Thoracic aorta (tissue), 2 donors: ENCODE measurements at regions not wholly inside any gene's neighbourhood (a gene's known extent, or its start where the extent isn't known, plus 50 kb on each side); places are given as distances from the start of the nearest gene placed in this dataset.
A peak's percentile ranks its signal among the peaks of the same experiment; 100 is the strongest.
"Not testable (repeated sequence)": the region's sequence is repeated elsewhere in the genome, so short reads cannot be mapped to it uniquely, and the experiment has no call there.

Experiments used
- ATAC-seq: fragments of 150-250 bp; one replicate; pipeline ENCODE4 v1.8.0; 2017; ENCODE audit warnings: low read depth; ENCODE audit not compliant: insufficient number of reproducible peaks, low FRiP score
- DNase-seq: peaks from one replicate; pipeline ENCODE4 v3.0.0-alpha.2; 2020; ENCODE audit warnings: low spot score
- H3K27ac ChIP-seq, 2 donors: fragments of 200-600 bp; sonication (generic); 1 replicate in 1 of 2; 2 replicates in 1 of 2; pipeline ENCODE4 v1.5.1; 2016; ENCODE audit warnings: mild to moderate bottlenecking in 2 of 2, moderate library complexity in 2 of 2
- H3K27me3 ChIP-seq: fragments of 200-600 bp; sonication (generic); replicated peaks from 2 replicates; pipeline ENCODE4 v1.6.0; 2016; ENCODE audit warnings: mild to moderate bottlenecking; ENCODE audit not compliant: insufficient read depth
- H3K36me3 ChIP-seq: fragments of 200-600 bp; sonication (generic); one replicate; pipeline ENCODE4 v1.5.1; 2016
- H3K4me1 ChIP-seq, 2 donors: fragments of 200-600 bp; sonication (generic); 1 replicate in 1 of 2; 2 replicates in 1 of 2; pipeline versions ENCODE4 v1.5.1 to v1.6.0; 2016; ENCODE audit warnings: low read depth in 2 of 2, mild to moderate bottlenecking in 1 of 2; ENCODE audit not compliant: control insufficient read depth in 1 of 2
- H3K4me3 ChIP-seq: fragments of 200-600 bp; sonication (generic); 2 replicates; pipeline ENCODE4 v1.5.1; 2016; ENCODE audit warnings: mild to moderate bottlenecking
- H3K9me3 ChIP-seq: fragments of 200-600 bp; sonication (generic); 2 replicates; pipeline ENCODE4 v1.5.1; 2016

- not testable (repeated sequence) for DNase-seq, H3K27ac ChIP-seq, H3K9me3 ChIP-seq, ATAC-seq, H3K27me3 ChIP-seq, H3K36me3 ChIP-seq, H3K4me3 ChIP-seq, H3K4me1 ChIP-seq
These were observed 195.5 kb downstream of the CDY1 start for GRCh38 chrY:25817387-25817786.

- not testable (repeated sequence) for H3K27ac ChIP-seq, H3K27me3 ChIP-seq, H3K36me3 ChIP-seq, ATAC-seq, H3K4me1 ChIP-seq, H3K4me3 ChIP-seq, DNase-seq, H3K9me3 ChIP-seq
These were observed 197.1 kb downstream of the CDY1 start for GRCh38 chrY:25818978-25819377.

GRCh38 chrY:25821661-25822291, 199.9 kb downstream of the CDY1 start:
- not testable (repeated sequence) for H3K36me3 ChIP-seq, H3K4me3 ChIP-seq, H3K9me3 ChIP-seq, DNase-seq, H3K4me1 ChIP-seq, H3K27me3 ChIP-seq, H3K27ac ChIP-seq
- peak; percentile 84 for ATAC-seq

GRCh38 chrY:25825848-25826378, 204.0 kb downstream of the CDY1 start:
- not testable (repeated sequence) for DNase-seq, ATAC-seq, H3K27ac ChIP-seq, H3K4me1 ChIP-seq, H3K4me3 ChIP-seq, H3K27me3 ChIP-seq, H3K36me3 ChIP-seq, H3K9me3 ChIP-seq

GRCh38 chrY:25839923-25840322, 218.0 kb downstream of the CDY1 start:
- H3K27me3 ChIP-seq, H3K27ac ChIP-seq, H3K36me3 ChIP-seq, DNase-seq, ATAC-seq, H3K4me1 ChIP-seq, H3K4me3 ChIP-seq, H3K9me3 ChIP-seq: not testable (repeated sequence)

- H3K4me3 ChIP-seq, H3K4me1 ChIP-seq, DNase-seq, H3K27ac ChIP-seq, H3K27me3 ChIP-seq, H3K36me3 ChIP-seq, ATAC-seq, H3K9me3 ChIP-seq: not testable (repeated sequence)
These were observed 246.6 kb downstream of the CDY1 start for GRCh38 chrY:25868528-25868927.

GRCh38 chrY:25878990-25879389, 257.1 kb downstream of the CDY1 start:
- not testable (repeated sequence) for H3K4me3 ChIP-seq, H3K9me3 ChIP-seq, ATAC-seq, H3K4me1 ChIP-seq, DNase-seq, H3K27ac ChIP-seq, H3K36me3 ChIP-seq, H3K27me3 ChIP-seq

GRCh38 chrY:25920975-25921374, 299.1 kb downstream of the CDY1 start:
- H3K27ac ChIP-seq, DNase-seq, H3K27me3 ChIP-seq, H3K4me3 ChIP-seq, ATAC-seq, H3K9me3 ChIP-seq, H3K4me1 ChIP-seq, H3K36me3 ChIP-seq: not testable (repeated sequence)
